Neural cell (in vitro differentiated cells): ENCODE measurements at regions not wholly inside any gene's neighbourhood (a gene's known extent, or its start where the extent isn't known, plus 50 kb on each side); places are given as distances from the start of the nearest gene placed in this dataset.

Source experiments
- CTCF ChIP-seq: fragments of 450-650 bp; IDR thresholded peaks from 2 replicates; pipeline ENCODE4 v1.5.1; 2014; ENCODE audit warnings: antibody characterized with exemption, mild to moderate bottlenecking, moderate library complexity; ENCODE audit not compliant: poor library complexity, severe bottlenecking
- TAF1 ChIP-seq: IDR thresholded peaks from 2 replicates; pipeline ENCODE4 v1.6.1; 2012; ENCODE audit warnings: low read depth

GRCh38 chr18:23314672-23315071 is 138.4 kb upstream of the RIOK3 start:
- no peak for TF ChIP-seq CTCF
- no peak for TF ChIP-seq TAF1
